Choroid plexus epithelial cell (primary cell): ENCODE measurements at regions not wholly inside any gene's neighbourhood (a gene's known extent, or its start where the extent isn't known, plus 50 kb on each side); places are given as distances from the start of the nearest gene placed in this dataset.
"Not testable (repeated sequence)": the region's sequence is repeated elsewhere in the genome, so short reads cannot be mapped to it uniquely, and the experiment has no call there.

Experiments
- DNase-seq: peaks from one replicate; pipeline ENCODE4 v3.0.0-alpha.2; 2010; ENCODE audit warnings: low read depth
- H3K4me3 ChIP-seq: 2 replicates; pipeline ENCODE4 v1.5.1; 2011; ENCODE audit warnings: low read depth, mild to moderate bottlenecking, control low read depth, low read length, moderate library complexity
- TF ChIP-seq, protein P1 (sequence below): conservative IDR thresholded peaks from 2 replicates; pipeline ENCODE4 v1.5.1; 2011; ENCODE audit warnings: low read depth, mild to moderate bottlenecking, control low read depth, inconsistent platforms, low read length, moderate library complexity

DNA sequence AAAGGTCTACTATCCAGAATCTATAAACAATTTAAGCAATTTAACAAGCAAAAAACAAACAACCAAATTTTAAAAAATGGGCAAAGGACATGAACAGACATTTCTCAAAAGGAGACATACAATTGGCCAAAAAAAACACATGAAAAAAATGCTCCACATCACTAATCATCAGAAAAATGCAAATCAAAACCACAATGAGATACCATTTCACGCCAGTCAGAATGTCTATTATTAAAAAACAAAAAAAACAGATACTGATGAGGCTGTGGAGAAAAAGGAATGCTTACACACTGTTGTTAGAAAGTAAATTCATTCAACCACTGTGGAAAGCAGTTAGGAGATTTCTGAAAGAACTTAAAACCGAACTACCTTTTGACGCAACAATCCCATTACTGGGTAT lies 66.4 kb upstream of the SESTD1 start:
- no peak overlapping the region for H3K4me3 ChIP-seq
- TF ChIP-seq, protein P1, sequence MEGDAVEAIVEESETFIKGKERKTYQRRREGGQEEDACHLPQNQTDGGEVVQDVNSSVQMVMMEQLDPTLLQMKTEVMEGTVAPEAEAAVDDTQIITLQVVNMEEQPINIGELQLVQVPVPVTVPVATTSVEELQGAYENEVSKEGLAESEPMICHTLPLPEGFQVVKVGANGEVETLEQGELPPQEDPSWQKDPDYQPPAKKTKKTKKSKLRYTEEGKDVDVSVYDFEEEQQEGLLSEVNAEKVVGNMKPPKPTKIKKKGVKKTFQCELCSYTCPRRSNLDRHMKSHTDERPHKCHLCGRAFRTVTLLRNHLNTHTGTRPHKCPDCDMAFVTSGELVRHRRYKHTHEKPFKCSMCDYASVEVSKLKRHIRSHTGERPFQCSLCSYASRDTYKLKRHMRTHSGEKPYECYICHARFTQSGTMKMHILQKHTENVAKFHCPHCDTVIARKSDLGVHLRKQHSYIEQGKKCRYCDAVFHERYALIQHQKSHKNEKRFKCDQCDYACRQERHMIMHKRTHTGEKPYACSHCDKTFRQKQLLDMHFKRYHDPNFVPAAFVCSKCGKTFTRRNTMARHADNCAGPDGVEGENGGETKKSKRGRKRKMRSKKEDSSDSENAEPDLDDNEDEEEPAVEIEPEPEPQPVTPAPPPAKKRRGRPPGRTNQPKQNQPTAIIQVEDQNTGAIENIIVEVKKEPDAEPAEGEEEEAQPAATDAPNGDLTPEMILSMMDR: no peak
- no peak for DNase-seq

DNA sequence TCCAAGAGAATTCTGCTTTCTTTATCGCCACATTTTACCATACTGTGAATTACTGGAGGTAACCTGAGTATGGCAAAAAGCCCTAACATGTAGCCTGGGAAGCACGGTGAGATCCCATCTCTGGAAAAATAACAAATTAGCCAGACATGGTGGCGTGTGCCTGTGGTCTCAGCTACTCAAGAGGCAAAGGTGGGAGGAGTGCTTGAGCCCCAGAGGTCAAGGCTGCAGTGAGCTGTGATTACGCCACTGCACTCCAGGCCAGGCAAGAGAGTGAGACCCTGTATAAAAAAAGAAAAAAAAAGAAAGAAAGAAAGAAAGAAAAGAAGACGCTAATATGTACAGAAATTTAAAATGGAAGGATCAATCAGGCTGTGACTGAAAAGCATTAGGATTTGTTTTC lies 57.7 kb upstream of the SESTD1 start:
- no peak for DNase-seq
- H3K4me3 ChIP-seq: no peak overlapping the region
- TF ChIP-seq, protein P1: no peak

DNA sequence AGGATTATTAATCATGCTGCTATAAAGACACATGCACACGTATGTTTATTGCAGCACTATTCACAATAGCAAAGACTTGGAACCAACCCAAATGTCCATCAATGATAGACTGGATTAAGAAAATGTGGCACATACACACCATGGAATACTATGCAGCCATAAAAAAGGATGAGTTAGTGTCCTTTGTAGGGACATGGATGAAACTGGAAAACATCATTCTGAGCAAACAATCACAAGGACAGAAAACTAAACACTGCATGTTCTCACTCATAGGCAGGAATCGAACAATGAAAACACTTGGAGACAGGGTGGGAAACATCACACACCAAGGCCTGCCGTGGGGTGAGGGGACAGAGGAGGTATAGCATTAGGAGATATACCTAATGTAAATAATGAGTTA lies 56.4 kb upstream of the SESTD1 start:
- not testable (repeated sequence) for DNase-seq, H3K4me3 ChIP-seq

DNA sequence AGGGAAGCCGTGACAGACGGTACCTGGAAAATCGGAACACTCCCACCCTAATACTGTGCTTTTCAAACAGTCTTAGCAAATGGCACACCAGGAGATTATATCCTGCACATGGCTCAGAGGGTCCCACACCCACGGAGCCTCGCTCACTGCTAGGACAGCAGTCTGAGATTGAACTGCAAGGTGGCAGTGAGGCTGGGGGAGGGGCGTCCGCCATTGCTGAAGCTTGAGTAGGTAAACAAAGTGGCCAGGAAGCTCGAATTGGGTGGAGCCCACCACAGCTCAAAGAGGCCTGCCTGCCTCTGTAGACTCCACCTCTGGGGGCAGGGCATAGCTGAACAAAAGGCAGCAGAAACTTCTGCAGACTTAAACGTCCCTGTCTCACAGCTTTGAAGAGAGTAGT lies 50.1 kb upstream of the SESTD1 start:
- not testable (repeated sequence) for H3K4me3 ChIP-seq, DNase-seq
